AG08396 (cell line): ENCODE measurements at regions not wholly inside any gene's neighbourhood (a gene's known extent, or its start where the extent isn't known, plus 50 kb on each side); places are given as distances from the start of the nearest gene placed in this dataset.

Experiments
- DNase-seq: peaks from one replicate; pipeline ENCODE4 v3.0.0; 2012; ENCODE audit warnings: low spot score, mixed read lengths

DNA sequence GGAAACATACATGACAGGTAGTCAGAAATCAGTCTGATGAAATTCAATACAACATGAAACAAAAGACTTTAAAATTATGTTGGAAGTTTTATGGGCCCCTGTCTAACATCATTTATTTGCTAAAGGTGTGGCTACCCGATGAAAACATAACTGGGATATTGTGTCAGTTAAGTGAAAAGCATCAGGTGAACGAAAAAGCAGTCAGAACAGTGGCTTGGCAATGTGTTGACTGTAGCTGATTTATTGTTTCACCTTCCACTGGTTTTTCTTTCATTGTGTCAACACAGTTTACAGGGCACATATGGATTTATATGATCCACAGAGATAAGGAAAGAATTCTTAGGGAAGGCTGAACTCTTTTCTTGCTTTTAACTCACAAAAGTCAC lies 429.6 kb upstream of the ZNF608 start:
- no peak for DNase-seq

DNA sequence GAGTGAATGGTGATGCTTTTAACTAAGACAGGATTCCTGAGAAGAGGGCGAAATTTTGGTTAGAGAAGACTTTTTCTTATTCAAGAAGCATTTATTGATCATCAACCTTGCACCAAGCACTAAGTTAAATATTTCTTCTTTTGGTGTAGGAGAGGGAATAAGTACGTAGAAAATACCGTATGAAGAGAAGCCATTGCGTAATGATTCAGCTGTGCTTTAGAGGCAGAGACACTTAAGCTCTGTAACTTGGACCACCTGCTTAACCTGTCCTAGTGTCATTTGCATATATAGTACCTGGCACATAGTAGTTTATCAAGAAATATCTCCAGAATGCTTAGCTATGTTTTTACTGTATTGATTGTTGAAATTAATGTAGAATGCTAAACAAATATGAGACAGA lies 430.9 kb upstream of the ZNF608 start:
- DNase-seq = no peak

DNA sequence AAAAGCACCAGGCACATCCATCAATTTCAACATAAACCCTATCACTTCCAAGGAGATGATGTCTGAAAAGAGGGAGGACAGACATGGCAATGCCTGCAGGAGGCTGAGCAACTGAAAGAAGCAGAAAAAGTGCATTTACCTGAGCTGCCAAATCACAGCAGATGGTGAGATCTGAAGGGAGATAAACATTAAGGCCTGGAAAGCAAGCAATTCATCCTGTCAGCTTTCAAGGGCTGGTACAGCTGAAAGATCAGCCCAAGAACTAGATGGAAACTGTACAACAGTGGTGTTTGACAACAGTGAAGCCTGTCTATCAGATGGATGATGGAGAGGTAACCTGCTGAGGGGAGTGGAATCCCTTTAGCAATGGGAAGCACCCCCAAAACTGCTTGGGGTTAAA lies 433.2 kb upstream of the ZNF608 start:
- no peak for DNase-seq

DNA sequence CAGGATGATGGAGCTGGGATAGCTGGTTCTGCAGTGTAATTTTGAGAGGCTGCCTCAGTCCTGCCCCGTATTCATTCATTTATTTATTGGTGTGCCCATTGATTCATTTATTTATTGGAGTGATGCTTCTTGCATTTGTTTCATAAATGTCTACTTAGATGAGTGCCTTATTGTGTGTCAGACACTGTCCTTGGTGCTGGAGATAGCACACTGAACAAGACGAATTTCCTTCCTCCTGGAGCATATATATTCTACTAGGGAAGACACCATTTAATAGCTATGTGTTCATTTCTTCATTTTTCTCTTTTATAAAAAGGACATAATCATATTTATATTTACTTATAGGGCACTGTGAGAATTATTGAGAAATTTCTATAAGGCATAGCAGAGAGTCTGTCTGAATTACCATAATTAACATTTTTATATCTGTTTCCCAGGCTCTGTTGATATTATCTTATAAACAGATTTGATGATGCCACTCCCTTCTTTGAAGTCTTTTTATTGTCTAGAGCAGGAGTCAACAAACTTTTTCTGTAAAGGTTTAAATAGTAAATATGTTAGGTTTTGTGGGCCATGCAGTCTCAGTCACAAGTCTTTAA lies 433.9 kb upstream of the ZNF608 start:
- no peak for DNase-seq

DNA sequence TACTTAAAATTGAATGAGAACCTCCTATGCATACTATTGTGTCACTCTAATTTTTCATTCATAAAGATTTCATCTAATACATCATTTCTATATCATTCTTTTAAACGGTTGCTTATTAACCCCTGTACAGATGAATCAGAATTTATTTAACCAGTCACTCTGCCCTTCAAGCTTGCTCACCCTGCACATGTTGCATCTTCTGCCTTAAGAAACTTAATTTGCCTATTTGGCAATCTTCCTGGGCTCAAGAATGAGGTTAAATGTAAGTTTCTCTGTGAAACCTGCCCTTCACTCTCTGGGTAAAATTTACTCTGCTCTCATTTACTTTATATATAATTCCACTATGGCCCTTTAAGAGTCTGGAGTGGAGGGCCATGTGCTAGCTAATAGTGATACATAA lies 434.7 kb upstream of the ZNF608 start:
- no peak for DNase-seq

DNA sequence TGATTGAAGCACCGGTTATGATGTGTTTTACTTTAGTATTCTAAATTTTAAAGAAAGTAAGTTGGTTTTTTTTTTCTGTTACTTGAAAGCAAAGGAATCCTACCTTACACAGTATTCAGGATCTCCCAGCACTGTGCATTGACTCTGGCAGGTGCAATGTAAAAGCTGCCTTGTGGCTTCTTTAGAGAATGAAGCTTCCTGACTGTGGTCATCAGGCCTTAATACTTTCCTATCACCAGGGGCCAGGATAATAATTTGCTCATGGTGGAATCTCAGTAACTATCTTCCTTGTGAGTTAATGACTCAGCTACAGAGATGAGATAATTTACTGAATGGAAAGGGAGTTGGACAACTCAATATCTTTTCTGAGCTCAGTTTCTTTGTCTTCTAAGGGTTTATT lies 435.5 kb upstream of the ZNF608 start:
- no peak for DNase-seq

DNA sequence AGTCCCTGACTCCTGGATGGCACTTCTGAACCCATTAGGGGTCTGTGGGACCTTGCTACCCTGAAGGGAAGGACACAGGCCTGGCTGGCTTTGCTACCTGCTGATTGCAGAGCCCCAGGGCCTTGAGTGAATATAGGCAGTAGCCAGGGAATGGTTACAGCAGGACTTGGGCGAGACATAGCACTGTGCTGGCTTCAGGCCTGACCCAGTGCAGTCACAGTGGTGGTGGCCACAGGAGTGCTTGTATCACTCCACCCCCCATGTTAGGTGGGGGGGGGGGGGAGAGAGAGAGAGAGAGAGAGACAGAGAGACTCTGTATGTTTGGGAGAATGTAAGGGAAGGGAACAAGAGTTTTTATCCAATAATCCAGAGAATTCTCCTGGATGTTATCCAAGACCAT lies 439.3 kb upstream of the ZNF608 start:
- no peak for DNase-seq

DNA sequence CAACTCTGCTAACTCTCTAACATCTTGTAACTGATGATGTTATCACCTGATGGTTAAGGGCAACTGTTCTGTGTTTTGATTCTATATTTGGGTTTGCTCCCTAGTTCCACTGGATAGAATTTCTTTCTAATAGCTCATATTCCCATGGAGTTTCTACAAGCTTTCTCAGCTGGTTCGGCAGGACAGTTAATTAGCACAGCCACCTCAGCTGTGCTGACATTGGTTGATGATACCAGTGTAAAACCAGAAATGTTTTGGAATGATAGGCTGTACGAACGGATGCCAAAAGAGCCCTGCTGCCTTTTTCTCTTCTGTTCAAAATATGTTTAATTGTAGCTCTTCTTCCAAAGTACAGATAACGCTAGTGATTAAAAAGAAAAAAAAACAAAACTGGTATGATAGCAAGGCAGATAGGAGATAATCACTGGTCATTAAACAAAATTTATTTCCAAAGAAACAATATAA lies 440.5 kb upstream of the ZNF608 start:
- no peak for DNase-seq

DNA sequence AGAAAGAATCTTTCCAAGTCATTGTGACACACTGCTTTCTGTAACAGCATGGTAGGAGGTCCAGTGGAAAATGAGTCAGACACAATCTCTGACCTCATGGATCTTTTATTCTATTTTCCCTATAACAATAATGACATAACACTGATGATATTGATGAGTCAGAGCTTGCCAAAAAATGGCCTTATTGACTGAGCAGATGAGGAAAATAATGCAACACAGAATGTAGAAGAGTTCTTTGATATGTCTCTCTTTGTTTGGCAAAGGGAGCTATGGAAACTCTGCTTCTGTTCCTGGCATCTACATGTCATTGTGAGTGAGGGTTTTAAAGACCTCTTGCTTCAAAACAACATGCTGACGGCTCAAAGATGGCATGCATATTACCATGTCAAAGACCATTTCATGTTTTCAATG lies 443.1 kb upstream of the ZNF608 start:
- DNase-seq = no peak

DNA sequence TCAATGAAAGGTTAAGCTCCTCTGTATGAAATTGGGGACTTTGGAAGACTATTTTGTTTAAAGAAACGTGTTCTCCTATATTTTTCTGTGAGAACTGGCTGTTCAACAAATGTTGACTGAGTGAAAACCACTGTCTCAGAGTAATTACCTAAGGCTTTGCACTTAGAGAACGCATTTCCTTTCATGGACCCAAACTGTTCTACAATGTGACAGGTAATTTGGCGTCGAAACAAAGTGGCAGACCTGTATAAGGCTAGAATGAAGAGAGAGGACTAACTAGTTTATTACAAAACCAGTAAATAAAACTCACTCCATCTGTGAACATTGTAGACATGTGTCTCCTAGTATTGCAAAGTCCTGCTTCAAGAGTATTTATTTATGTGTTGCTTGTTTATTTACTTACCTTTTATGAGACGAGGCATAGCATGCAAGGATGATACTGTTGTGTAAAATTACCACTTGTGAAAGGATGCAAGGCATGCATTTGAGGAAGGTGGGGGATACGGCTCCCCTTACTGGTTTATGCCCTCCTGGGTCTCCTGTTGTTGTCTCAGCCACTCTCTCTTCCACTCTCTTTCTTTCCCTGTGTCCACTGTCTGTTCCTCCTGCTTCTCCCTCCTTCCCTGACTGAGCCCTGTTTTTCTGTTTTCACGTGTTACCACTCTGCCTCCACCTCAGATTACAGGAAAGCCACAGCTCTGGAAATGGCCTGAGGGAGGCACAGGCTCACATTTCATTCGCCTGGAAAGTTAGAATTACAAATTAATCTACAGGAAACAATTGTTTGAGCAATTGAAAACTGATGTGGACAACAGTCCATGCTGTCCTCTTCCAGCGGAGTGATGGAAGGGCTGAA lies 444.0 kb upstream of the ZNF608 start:
- no peak for DNase-seq

DNA sequence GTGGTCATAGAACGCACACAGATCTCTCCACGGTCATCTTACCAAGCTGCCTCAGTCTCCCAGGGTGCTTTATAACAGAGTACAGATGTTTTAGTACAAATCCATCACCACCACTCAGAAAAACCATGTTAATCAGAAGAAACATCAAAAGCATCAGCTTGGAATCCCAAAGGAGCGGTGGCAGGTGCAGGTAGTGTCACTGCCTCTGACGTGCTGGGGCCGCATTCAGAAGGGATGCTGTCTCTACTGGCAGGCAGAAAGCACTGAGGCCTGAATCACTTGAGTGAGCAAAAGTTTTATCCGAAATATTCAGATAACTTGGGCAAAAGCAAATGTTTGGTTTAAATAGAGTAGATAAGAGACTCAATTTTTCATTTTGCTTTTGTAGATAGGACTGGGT lies 448.4 kb upstream of the ZNF608 start:
- DNase-seq = no peak

DNA sequence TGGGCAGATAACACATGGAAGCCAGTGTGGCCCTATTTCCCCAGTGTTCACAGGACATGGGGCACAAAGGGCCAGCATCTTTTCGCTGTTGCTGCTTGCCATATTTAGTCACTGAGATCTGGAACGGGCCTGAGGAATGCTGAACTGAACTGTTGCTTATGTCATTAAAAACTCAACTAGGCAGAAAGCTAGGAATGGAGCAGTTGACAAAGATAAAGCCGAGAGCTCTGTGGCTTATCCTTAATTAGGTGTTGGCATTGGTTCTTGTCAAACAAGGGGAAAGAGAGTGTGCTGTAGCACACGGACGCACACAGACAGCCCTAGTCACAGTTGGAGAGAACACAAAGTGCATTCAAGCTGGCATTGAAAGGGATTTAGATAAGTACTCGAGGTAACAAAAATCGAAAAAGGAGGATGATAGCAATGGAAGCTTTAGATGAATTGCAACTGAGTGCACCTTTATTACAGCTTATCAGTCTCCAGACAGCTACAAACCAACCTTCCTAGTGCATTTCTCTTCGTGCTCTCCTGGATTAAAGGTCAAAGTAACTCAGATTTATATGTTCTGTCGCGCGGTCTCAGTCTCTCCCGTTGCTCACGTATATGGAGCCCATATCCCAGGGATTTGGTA lies 450.2 kb upstream of the ZNF608 start:
- no peak for DNase-seq

DNA sequence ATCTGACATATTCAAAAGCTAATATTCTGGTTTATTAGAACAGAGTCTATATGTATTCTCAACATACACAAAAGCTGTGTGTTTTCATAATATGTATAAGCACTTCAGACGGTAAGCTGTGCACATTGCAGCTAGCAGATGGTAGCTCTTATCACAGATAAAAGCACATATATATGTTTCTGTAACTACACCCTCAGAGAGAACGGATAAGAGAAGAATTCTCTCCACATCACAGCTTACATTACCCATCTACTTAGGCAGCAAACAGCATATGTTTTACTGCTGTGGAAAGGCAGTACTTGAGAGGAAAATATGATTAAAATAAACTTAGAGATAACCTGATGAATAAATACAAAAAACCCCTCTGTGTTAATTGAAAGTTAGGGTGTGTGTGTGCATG lies 450.9 kb upstream of the ZNF608 start:
- no peak for DNase-seq

DNA sequence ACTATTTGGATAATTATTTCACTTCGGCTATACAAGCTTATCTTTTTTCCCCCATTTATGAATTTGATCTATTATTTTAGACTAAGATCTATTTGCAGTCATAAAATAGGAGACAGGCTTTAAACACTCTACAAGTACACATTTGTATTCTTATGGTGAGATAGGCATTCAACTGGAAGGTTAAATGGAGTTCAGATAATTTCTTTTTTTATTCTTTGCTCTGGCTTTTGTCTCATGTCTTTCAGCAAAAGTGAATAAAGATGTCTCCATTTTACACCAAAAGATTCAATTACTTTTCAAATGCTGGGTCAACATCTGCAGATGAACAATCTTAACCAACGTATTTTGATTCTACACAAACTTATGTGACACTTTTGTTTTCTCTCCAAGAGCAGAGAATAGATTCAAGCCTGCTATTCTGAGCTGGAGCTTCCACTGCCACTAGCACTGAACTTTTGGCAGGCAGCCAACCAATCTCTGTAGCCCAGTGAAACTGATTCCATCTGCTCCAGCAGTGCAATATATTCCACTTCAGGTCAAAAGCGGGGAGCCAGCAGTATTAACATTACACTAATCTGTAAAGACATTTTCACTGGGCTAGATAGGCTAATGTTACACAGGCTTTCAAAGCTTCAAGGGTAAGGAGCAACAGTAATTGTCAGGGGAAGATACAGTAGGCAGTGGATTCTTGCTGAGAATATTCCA lies 452.0 kb upstream of the ZNF608 start:
- DNase-seq = peak; percentile 36

DNA sequence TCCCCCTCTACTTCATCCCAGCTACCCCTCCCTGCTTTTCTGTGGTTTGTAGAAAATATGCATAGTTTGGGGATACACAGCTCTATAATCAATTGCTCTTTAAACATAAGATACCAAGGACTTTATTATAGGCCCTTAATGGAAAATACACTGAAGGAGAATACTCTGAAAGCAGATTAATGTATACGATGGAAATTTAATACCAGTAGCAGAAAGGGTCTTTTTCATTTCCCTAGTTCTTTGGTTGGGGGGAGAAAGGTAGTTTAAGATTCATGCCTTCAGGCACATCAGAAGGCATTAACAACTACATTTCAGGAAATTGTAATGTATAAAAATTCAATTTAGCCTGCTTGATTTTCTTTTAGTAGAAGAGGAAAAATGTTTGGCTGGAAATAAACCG lies 452.9 kb upstream of the ZNF608 start:
- DNase-seq = no peak

DNA sequence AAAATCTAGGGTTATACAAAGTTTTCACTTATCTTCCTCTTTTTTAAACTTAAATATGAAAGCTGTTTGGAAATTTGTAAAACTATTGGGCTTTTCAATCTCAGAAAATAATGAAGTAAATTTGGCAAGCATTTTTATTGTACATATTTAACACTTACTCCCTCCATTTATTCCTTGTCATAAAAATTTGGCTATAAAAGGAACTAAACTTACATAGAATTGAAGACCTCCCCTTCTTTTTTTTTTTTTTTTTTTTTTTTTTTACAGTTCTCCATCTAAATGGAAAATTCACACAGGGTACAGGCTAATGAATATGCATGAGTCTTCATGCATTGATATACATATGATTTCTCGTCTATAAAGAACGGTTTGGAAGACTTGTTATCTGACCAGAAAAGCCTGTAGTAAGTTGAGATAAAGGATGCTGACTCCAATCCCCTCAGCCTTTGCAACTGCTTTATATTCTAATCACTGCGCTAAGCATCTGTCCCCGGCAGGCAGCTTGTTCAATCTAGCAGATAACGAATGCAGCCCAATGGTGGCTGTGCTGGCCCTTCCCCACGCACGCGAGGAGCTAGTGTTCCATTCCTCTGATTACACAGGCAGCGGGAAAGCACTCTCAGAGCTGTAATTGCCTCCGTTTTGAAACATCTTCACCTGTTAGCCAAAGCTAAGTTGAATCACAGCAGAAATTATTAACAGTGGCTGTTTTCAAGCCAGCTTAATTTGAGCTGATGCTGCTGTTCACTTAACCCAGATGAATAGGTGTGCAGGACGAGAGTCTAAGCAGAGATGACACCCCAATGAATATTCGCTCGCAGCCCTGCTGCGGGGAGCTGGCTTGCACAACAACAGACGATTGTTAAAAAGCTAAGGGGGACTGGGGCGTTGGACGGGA lies 453.8 kb upstream of the ZNF608 start:
- DNase-seq = peak; percentile 13

DNA sequence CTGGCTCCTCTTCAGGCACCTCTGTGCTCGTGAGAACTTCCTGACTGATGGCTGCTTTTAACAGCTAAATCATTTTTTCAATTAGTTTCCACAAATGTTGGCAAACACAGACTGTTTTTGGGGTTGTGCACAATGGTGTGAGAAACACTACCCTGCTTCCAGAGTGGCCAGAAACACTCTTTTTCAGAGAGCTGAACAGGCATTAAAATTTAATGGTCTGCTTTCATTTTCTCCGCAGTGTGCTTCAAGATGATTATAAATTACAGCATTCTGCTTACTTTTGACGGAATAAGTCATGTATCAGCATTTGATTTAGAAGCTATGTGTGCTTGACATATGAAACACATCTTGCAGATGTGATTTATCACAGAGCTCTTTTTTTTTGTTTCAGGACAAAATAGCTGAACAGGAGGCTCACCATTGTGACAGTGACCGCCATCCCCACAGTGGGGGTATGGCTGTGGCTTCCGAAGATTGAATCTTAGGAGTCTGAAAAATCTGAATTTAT lies 454.5 kb upstream of the ZNF608 start:
- DNase-seq = no peak

DNA sequence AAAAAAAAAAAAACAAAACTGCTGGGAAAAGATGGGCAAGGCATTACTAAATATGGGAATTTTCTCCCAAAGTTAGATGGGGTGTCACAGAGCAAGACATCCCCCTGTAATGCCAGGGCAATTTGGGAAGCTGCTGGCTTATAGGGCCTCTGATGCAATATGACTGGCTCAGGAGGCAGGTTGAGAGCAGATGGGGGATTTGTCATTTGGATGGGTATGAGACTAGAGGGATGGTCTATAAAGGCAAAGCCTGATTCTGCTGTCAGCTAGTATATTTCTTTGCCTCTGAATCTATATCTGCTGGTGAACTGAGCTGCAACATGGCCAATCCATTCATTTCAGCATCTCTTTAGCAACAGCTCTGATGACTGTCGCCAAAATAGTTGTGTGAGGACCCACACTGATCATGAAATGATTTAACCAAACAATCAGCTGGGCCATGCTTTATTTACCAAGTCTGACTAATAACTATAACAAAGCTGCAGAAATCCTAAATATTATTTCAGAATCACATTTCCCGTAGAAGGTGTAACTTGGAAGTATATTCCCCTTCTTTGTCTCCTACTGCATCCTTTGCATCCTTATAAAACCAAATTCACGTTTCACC lies 455.1 kb upstream of the ZNF608 start:
- DNase-seq = no peak

DNA sequence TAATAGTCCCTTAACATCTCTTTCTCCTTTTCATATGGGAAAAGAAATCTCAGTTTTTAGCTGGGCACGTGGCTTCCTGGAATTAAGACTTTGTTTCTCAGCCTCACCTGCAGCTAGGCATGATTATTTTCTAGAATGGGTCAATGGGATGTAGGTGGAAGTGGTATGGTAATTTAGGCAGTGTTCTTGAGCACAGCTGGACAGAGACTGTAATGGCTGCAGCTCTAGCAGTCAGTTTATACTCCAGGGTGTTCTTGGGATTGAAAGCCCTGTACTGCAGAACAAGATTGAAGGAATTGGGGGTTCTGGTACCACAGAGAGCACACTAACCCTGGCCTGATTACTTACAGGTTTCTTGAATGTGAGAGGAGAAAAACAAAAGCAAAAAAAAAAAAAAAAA lies 455.9 kb upstream of the ZNF608 start:
- DNase-seq = no peak

DNA sequence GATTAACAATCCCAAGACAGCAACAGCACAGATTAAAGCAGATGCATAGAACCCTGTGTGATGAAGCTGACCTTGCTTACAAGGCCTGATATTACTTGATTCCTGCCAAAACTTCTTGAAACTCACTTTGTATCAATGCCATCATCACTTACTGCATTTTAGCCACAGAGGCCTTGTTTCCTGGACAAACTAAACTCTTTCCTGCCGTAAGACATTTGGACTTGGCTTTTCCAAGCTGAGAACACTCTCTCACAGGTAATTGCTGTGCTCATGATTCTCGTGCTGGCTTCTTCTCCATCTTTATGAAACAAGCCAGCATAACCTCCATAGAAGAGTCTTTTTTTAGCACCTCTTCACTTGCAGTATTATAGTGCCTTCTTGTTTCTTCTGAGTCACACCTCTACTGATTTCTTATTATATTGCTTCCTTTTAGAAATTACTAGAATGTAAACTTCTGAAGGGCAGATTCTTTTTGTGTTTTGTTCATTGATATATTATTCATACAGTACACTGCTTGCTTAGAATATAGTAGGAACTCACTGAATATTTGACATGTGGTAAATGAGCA lies 456.5 kb upstream of the ZNF608 start:
- no peak for DNase-seq

DNA sequence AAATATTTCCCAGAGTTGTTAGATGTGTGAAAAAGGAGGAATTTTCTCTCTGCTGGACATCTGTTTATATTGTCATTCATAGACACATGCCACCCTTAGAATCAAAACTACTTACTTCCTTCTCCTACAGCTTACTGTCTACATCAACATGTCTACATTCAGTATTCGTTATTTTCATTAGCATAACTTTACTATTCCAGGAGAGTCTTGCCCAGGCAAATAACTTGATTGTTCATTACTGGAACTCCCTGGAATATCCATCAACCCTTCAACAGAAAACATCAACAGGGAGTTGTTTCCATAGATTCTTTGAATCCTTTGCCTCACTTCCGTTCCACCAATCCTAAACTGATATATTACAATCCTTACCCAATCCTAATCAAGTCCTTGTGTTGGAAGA lies 457.5 kb upstream of the ZNF608 start:
- DNase-seq = no peak
